GM23248 (cell line): ENCODE measurements at regions not wholly inside any gene's neighbourhood (a gene's known extent, or its start where the extent isn't known, plus 50 kb on each side); places are given as distances from the start of the nearest gene placed in this dataset.
A peak's percentile ranks its signal among the peaks of the same experiment; 100 is the strongest.

Source experiments
- DNase-seq: peaks from one replicate; pipeline ENCODE4 v3.0.0-alpha.2; 2015
- H2AFZ ChIP-seq: fragments of 200-600 bp; sonication (generic); 2 replicates; pipeline ENCODE4 v1.6.1; 2016; ENCODE audit warnings: antibody characterized with exemption
- H3F3A ChIP-seq: fragments of 200-600 bp; sonication (generic); 2 replicates; pipeline ENCODE4 v1.6.1; 2016; ENCODE audit warnings: mild to moderate bottlenecking, antibody characterized with exemption, mixed run types; ENCODE audit not compliant: insufficient read depth
- H3K27ac ChIP-seq: fragments of 200-600 bp; sonication (generic); 2 replicates; pipeline ENCODE4 v1.5.1; 2016; ENCODE audit warnings: mild to moderate bottlenecking
- H3K27me3 ChIP-seq: fragments of 200-600 bp; sonication (generic); replicated peaks from 2 replicates; pipeline ENCODE4 v1.6.1; 2016; ENCODE audit warnings: mild to moderate bottlenecking; ENCODE audit not compliant: insufficient read depth
- H3K36me3 ChIP-seq: fragments of 200-600 bp; sonication (generic); 2 replicates; pipeline ENCODE4 v1.6.1; 2016; ENCODE audit warnings: low read depth, mild to moderate bottlenecking
- H3K4me1 ChIP-seq: fragments of 200-600 bp; sonication (generic); 2 replicates; pipeline ENCODE4 v1.6.1; 2016; ENCODE audit warnings: mild to moderate bottlenecking; ENCODE audit not compliant: insufficient read depth
- H3K4me2 ChIP-seq: fragments of 200-600 bp; sonication (generic); one replicate; pipeline ENCODE4 v1.6.1; 2016; ENCODE audit warnings: mild to moderate bottlenecking; ENCODE audit not compliant: unreplicated experiment
- H3K4me3 ChIP-seq: fragments of 200-600 bp; sonication (generic); 2 replicates; pipeline ENCODE4 v1.5.1; 2016; ENCODE audit warnings: mild to moderate bottlenecking
- H3K79me2 ChIP-seq: fragments of 200-600 bp; sonication (generic); 2 replicates; pipeline ENCODE4 v1.6.1; 2016; ENCODE audit warnings: mild to moderate bottlenecking; ENCODE audit not compliant: insufficient read depth
- H3K9ac ChIP-seq: fragments of 200-600 bp; sonication (generic); 2 replicates; pipeline ENCODE4 v1.6.1; 2016; ENCODE audit warnings: mild to moderate bottlenecking
- H3K9me2 ChIP-seq: fragments of 200-600 bp; sonication (generic); 2 replicates; pipeline ENCODE4 v1.6.1; 2016; ENCODE audit warnings: mixed run types, mild to moderate bottlenecking, moderate library complexity; ENCODE audit not compliant: insufficient read depth
- H3K9me3 ChIP-seq: fragments of 200-600 bp; sonication (generic); one replicate; pipeline ENCODE4 v1.6.1; 2017; ENCODE audit warnings: low read depth
- H4K20me1 ChIP-seq: fragments of 200-600 bp; sonication (generic); 2 replicates; pipeline ENCODE4 v1.6.0; 2016; ENCODE audit not compliant: insufficient read depth
- EZH2 ChIP-seq: fragments of 200-600 bp; sonication (generic); IDR thresholded peaks from 2 replicates; pipeline ENCODE4 v1.6.1; 2018; ENCODE audit warnings: antibody characterized with exemption, mild to moderate bottlenecking; ENCODE audit not compliant: insufficient read depth, poor library complexity, severe bottlenecking
- EZH2phosphoT487 ChIP-seq: fragments of 200-600 bp; sonication (generic); IDR thresholded peaks from 2 replicates; pipeline ENCODE4 v1.6.1; 2018; ENCODE audit warnings: antibody characterized with exemption, moderate library complexity, mild to moderate bottlenecking, low read depth; ENCODE audit not compliant: insufficient read depth
- WGBS, 2 experiments: methylation state at CpG; one replicate each; pipeline ENCODE4 v1.1.6; 2015 to 2017; ENCODE audit warnings: low lambda C conversion rate in 2 of 2, low coverage in 1 of 2; ENCODE audit errors: missing lambda C conversion rate in 2 of 2; 5-methylcytosine and 5-hydroxymethylcytosine counted together
- in situ Hi-C: fragments of 300-500 bp; cut with MboI; formaldehyde crosslinking; loops from 2 replicates; pipeline ENCODE4 v1.15.0; 2020

DNA sequence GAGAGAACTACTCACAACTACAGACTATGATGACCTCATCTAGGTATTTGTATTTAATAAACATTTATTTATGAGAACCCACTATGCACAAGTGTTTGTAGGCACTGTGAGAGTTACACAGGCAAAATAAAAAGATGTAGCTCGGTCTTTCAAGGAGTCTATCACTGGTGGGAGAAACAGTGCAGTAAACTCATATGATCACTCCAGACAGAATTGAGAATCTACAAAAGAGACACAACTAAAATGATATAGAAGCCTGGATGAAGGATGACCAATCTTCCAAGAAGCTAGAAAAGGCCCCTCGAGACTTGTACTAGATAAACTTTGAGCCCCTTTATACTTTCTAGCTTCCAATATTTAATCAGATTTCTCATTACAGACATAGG lies 70.2 kb upstream of the ZBTB20 start:
- no peaks in the 10 kb centered on the region for H3K9me2 ChIP-seq
- TF ChIP-seq EZH2phosphoT487 (no peak), EZH2 (no peak)
- no peaks in the 10 kb centered on the region for H3K9me3 ChIP-seq
- peak overlapping the region; percentile 55; the same call in 1 of the 2 replicates for H3K9ac ChIP-seq
- no peaks in the 10 kb centered on the region for H3K36me3 ChIP-seq
- in situ Hi-C loops, result loop anchor here (5.0 to 10.0 kb wide), 3 partner anchors 485 to 598 kb away; no protein-coding TSS in a partner anchor
- no peak overlapping the region for H3K4me2 ChIP-seq
- H4K20me1 ChIP-seq, result no peaks in the 10 kb centered on the region
- no peaks in the 10 kb centered on the region for H3K79me2 ChIP-seq
- no peak for DNase-seq
- no peak overlapping the region for H3K4me3 ChIP-seq
- H2AFZ ChIP-seq, result peak overlapping the region; percentile 48; the same call in 1 of the 2 replicates
- H3F3A ChIP-seq, result peaks cover 12% of the 10 kb centered on the region
- peaks cover 23% of the 10 kb centered on the region for H3K4me1 ChIP-seq
- H3K27ac ChIP-seq, result 0 out of 2 replicates have a peak overlapping the region, but pooled peaks have one; percentile 74
- no peaks in the 10 kb centered on the region for H3K27me3 ChIP-seq
- 0% methylated on average over 2 of the region's 2 CpGs for WGBS, 2 experiments

DNA sequence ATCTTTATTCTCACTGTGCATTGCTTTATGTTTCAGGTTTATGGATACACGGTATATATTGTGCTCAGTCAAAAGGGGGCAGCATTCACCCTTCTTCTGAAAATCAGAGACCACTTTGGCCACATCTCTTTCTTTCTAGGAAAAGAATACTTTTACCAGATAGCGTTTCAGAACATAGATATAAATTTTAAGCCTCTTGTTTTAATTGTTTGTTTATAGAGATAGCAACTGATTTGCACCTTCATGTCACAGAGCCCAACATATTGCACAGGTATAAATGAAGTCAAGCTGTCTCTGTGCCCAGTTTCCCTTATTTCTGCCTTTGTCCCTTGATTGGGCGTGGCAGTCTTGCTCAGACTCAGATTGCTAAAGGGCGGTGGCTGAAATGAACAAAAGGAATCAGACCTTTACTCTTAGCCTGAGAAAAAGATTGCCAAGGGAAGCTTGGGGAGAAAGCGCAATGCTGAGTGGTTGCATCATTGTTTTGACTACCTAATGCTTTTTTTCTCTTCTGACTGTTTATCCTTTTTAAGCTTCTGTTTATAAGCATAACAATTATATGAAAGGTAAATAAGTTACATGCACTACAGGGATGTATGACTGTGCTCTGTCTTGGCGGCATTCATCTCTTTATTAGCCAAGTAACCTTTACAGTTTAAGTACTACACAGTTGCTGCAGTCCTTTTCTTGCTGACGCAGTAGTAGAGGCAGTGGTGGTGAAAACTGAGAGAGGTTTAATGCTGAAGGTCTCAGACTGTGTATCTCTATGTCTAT lies 70.8 kb upstream of the ZBTB20 start:
- no peaks in the 10 kb centered on the region for H3K79me2 ChIP-seq
- in situ Hi-C loops, result loop anchor here (5.0 to 10.0 kb wide), 3 partner anchors 484 to 597 kb away; no protein-coding TSS in a partner anchor
- TF ChIP-seq EZH2phosphoT487 (no peak), EZH2 (no peak)
- H3K4me1 ChIP-seq, result peaks cover 23% of the 10 kb centered on the region
- no peaks in the 10 kb centered on the region for H3K9me3 ChIP-seq
- peak overlapping the region; percentile 55 for H3K9ac ChIP-seq
- H3K9me2 ChIP-seq, result no peaks in the 10 kb centered on the region
- peaks cover 12% of the 10 kb centered on the region for H3F3A ChIP-seq
- no peaks in the 10 kb centered on the region for H3K27me3 ChIP-seq
- H4K20me1 ChIP-seq, result no peaks in the 10 kb centered on the region
- peak overlapping the region; percentile 48 for H2AFZ ChIP-seq
- peak overlapping the region; percentile 43 for H3K4me3 ChIP-seq
- WGBS, 2 experiments, result 18 to 21% methylated on average over 7 of the region's 7 CpGs
- peak; percentile 91 for DNase-seq
- H3K27ac ChIP-seq, result peak overlapping the region; percentile 74
- H3K4me2 ChIP-seq, result peak overlapping the region; percentile 77
- H3K36me3 ChIP-seq, result no peaks in the 10 kb centered on the region

DNA sequence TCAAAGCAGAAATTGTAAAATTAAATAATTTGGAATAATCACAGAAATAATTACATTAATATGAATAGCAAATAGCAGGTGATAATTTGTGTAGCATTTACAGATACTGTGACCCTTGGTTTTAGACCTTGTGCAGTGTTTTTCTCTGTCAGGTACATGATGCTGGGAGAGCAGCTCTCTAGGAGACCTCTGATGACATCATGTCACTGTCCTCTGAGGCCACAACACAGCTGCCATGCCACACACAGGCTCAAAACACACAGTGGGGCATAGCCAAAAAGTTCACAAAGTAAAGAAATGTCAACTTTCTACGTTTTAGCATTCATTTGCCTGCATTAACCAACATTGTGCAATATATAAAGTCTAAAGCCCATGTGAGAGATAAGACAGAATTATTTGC lies 71.8 kb upstream of the ZBTB20 start:
- H3K4me2 ChIP-seq, result peak overlapping the region; percentile 77
- H3K9me2 ChIP-seq, result no peaks in the 10 kb centered on the region
- H3K27ac ChIP-seq, result peak overlapping the region; percentile 74
- in situ Hi-C loops, result loop anchor here (5.0 to 10.0 kb wide), 3 partner anchors 483 to 596 kb away; no protein-coding TSS in a partner anchor
- no peak overlapping the region for H3K4me3 ChIP-seq
- 90 to 91% methylated on average over 1 of the region's 1 CpG for WGBS, 2 experiments
- no peak overlapping the region for H2AFZ ChIP-seq
- no peak for DNase-seq
- TF ChIP-seq EZH2phosphoT487, result no peak
- TF ChIP-seq EZH2, result no peak
- peaks cover 23% of the 10 kb centered on the region for H3K4me1 ChIP-seq
- H3K79me2 ChIP-seq, result no peaks in the 10 kb centered on the region
- no peaks in the 10 kb centered on the region for H3K36me3 ChIP-seq
- H3K9ac ChIP-seq, result no peak overlapping the region
- H3F3A ChIP-seq, result peaks cover 12% of the 10 kb centered on the region
- no peaks in the 10 kb centered on the region for H3K27me3 ChIP-seq
- no peaks in the 10 kb centered on the region for H3K9me3 ChIP-seq
- H4K20me1 ChIP-seq, result no peaks in the 10 kb centered on the region

DNA sequence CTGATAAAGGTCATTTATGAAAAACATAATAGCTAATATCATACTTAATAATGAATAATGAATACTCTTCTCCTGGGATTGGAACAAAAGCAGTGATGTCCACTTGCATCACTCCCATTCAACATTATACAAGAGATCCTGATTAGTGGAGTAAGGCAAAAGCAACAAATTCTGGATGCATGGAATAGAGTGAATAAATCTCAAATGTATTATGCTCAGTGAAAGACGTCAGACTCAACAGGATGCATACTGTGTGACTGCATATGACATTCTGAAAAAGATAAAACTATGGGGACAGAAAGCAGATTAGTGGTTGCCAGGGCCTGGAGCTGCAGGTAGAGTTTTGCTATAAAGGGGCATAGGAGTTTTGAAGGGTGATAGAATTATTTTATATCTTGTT lies 77.6 kb upstream of the ZBTB20 start:
- TF ChIP-seq EZH2phosphoT487 (no peak), EZH2 (no peak)
- Histone ChIP-seq H3K4me3 (no peak overlapping the region), H2AFZ (no peak overlapping the region), H3K4me1 (peaks cover 24% of the 10 kb centered on the region), H3K79me2 (no peaks in the 10 kb centered on the region), H3K9me2 (no peaks in the 10 kb centered on the region), H4K20me1 (no peaks in the 10 kb centered on the region), H3K9me3 (no peaks in the 10 kb centered on the region), H3K4me2 (no peak overlapping the region), H3K27me3 (no peaks in the 10 kb centered on the region), H3F3A (peaks cover 26% of the 10 kb centered on the region), H3K27ac (no peak overlapping the region), H3K36me3 (no peaks in the 10 kb centered on the region), H3K9ac (no peak overlapping the region)
- in situ Hi-C loops, result loop anchor here (5.0 kb wide), 1 partner anchor 208 kb away; no protein-coding TSS in a partner anchor
- no peak for DNase-seq
- 90 to 92% methylated on average over 1 of the region's 1 CpG for WGBS, 2 experiments
